Esophagus squamous epithelium (tissue), 5 donors: ENCODE measurements at regions not wholly inside any gene's neighbourhood (a gene's known extent, or its start where the extent isn't known, plus 50 kb on each side); places are given as distances from the start of the nearest gene placed in this dataset.

Experiments used
- DNase-seq: peaks from one replicate; lab custom pipeline; 2025; lab: John Stamatoyannopoulos, UW
- H3K27ac ChIP-seq, 4 donors: fragments of 200-600 bp; sonication (generic); one replicate each; pipeline ENCODE4 v1.5.1; 2016 to 2019; ENCODE audit warnings: mild to moderate bottlenecking in 1 of 4
- H3K27me3 ChIP-seq, 4 donors: fragments of 200-600 bp; sonication (generic); 1 replicate in 3 of 4; 2 replicates in 1 of 4; pipeline versions ENCODE4 v1.5.1 to v1.6.0; 2017 to 2021; ENCODE audit warnings: antibody characterized with exemption in 1 of 4
- H3K36me3 ChIP-seq, 3 donors: fragments of 200-600 bp; sonication (generic); one replicate each; pipeline ENCODE4 v1.5.1; 2016 to 2019
- H3K4me1 ChIP-seq, 3 donors: fragments of 200-600 bp; sonication (generic); one replicate each; pipeline ENCODE4 v1.5.1; 2017 to 2019
- H3K4me3 ChIP-seq, 4 donors: fragments of 200-600 bp; sonication (generic); 1 replicate in 3 of 4; 2 replicates in 1 of 4; pipeline ENCODE4 v1.5.1; 2016 to 2019; ENCODE audit warnings: mild to moderate bottlenecking in 2 of 4, moderate library complexity in 1 of 4
- H3K9me3 ChIP-seq, 3 donors: fragments of 200-600 bp; sonication (generic); one replicate each; pipeline ENCODE4 v1.5.1; 2016 to 2019
- POLR2A ChIP-seq, 4 donors: fragments of 450-650 bp; IDR thresholded peaks; one replicate each; pipeline ENCODE4 v1.6.1; 2017; ENCODE audit warnings: antibody characterized with exemption in 4 of 4, mild to moderate bottlenecking in 4 of 4, moderate library complexity in 3 of 4
- WGBS, 2 donors: methylation state at CpG; one replicate each; pipeline ENCODE4 v1.1.5; 2018; 5-methylcytosine and 5-hydroxymethylcytosine counted together
- intact Hi-C: fragments of 100-400 bp; cut with DNase I; formaldehyde crosslinking; loops from one replicate; pipeline ENCODE4 v1.15.0; 2022
- TF ChIP-seq, protein P1 (sequence below), 6 experiments: fragments of 450-650 bp in 4 of 6; fragments of 200-600 bp in 2 of 6; sonication (generic) in 2 of 6; IDR thresholded peaks; one replicate each; pipeline ENCODE4 v1.5.1; 2016 to 2019; ENCODE audit warnings: antibody characterized with exemption in 6 of 6, mild to moderate bottlenecking in 4 of 6, moderate library complexity in 4 of 6
- donor health status: DM: yes; HTN: yes; CAD: no.

DNA sequence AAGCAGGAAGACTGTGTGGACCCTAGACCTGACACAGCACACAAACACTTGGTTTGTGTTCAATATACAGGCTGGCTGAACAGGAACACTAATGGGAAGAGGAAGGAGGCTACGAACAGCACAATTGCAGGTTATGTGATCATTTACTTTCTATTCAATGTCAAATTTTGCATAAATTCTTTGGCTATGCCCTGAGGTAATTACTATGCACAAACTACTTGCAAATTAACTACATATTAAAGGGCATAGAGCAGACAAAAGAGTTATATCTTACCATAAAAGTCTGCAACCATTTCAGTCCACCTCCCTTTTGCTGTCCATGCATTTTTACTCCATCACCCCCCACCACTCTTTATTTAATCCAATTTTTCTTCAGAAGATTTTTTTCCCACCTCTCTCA, 291.2 kb upstream of the TMTC1 start:
- WGBS, 2 donors, result 67 to 73% methylated on average over 1 of the region's 1 CpG
- no peaks in the 10 kb centered on the region for H3K27me3 ChIP-seq
- no peaks in the 10 kb centered on the region for H3K9me3 ChIP-seq
- intact Hi-C loops, result no loop called here
- no peaks in the 10 kb centered on the region for H3K36me3 ChIP-seq
- H3K4me3 ChIP-seq, result no peak overlapping the region
- no peaks in the 10 kb centered on the region for H3K4me1 ChIP-seq
- TF ChIP-seq POLR2A (IDR thresholded peaks at IDR 0.05), result no peak
- TF ChIP-seq, protein P1, sequence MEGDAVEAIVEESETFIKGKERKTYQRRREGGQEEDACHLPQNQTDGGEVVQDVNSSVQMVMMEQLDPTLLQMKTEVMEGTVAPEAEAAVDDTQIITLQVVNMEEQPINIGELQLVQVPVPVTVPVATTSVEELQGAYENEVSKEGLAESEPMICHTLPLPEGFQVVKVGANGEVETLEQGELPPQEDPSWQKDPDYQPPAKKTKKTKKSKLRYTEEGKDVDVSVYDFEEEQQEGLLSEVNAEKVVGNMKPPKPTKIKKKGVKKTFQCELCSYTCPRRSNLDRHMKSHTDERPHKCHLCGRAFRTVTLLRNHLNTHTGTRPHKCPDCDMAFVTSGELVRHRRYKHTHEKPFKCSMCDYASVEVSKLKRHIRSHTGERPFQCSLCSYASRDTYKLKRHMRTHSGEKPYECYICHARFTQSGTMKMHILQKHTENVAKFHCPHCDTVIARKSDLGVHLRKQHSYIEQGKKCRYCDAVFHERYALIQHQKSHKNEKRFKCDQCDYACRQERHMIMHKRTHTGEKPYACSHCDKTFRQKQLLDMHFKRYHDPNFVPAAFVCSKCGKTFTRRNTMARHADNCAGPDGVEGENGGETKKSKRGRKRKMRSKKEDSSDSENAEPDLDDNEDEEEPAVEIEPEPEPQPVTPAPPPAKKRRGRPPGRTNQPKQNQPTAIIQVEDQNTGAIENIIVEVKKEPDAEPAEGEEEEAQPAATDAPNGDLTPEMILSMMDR (IDR thresholded peaks at IDR 0.05), result no peak
- no peak for DNase-seq
- H3K27ac ChIP-seq, result no peak overlapping the region

DNA sequence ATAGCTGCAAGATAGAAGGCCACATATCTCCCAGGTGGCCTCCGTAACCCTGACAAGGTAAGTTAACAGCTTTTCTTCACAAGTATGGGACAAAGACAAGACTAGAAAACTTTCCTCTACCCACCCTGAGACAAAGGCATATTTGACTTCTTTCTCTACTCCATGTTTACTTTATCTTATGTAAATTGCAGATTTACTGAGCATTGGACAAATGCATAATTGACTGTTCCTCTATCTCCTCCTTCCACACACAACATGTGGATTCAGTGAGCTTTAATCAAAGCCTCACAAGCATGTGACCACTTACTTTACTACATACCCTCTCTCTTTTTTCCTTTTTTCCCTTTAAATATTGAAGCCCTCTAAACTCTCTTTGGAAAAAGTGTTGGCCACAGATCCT, 289.1 kb upstream of the TMTC1 start:
- H3K4me1 ChIP-seq, result no peaks in the 10 kb centered on the region
- no peaks in the 10 kb centered on the region for H3K9me3 ChIP-seq
- H3K36me3 ChIP-seq, result no peaks in the 10 kb centered on the region
- intact Hi-C loops, result no loop called here
- no peaks in the 10 kb centered on the region for H3K27me3 ChIP-seq
- WGBS, 2 donors, result 100% methylated on average over 1 of the region's 1 CpG
- TF ChIP-seq, protein P1 (IDR thresholded peaks at IDR 0.05), result no peak
- TF ChIP-seq POLR2A (IDR thresholded peaks at IDR 0.05), result no peak
- no peak overlapping the region for H3K4me3 ChIP-seq
- DNase-seq, result no peak
- H3K27ac ChIP-seq, result no peak overlapping the region

DNA sequence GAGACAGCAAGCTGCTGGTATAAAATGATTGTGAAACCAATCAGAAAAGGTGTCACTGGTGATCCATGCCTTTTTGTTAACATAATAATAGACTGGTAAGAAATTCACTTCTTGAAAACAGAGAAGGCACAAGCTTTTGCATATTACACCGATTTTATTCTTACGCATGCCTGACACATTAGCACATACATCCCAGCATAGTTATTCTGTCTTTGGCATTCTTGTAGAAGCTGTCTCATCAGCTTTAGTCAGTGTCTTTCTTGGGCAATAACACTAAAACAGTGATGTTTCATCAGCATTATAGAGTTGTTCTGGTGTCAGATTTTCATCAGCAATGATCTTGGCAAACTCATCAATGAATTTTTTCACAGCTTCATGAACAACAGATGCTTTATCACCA, 283.4 kb upstream of the TMTC1 start:
- no peaks in the 10 kb centered on the region for H3K4me1 ChIP-seq
- intact Hi-C loops, result no loop called here
- no peak for TF ChIP-seq POLR2A (IDR thresholded peaks at IDR 0.05)
- TF ChIP-seq, protein P1 (IDR thresholded peaks at IDR 0.05), result no peak
- WGBS, 2 donors, result 93 to 97% methylated on average over 2 of the region's 2 CpGs
- H3K9me3 ChIP-seq, result no peaks in the 10 kb centered on the region
- H3K36me3 ChIP-seq, result no peaks in the 10 kb centered on the region
- no peak for DNase-seq
- no peaks in the 10 kb centered on the region for H3K27me3 ChIP-seq
- H3K4me3 ChIP-seq, result no peak overlapping the region
- no peak overlapping the region for H3K27ac ChIP-seq

DNA sequence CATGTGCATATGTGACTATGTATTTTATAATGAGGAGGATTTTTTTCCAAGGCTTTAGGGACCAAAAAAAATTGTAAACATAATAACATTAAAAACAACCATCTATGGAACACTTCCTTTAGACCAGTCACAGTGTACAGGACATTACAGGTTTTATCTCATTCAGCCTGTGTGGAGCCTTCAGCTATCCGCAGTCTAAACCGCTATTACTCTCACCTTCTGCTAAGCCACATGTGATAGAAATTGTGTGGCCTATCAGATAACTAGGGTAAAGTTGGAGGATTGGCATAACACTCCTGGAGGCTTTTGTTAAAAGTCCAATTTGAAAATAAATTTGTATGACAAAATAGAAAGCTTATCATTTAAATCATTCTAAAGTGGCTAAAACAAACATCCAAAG, 281.2 kb upstream of the TMTC1 start:
- intact Hi-C loops, result no loop called here
- Histone ChIP-seq H3K36me3 (no peaks in the 10 kb centered on the region), H3K9me3 (no peaks in the 10 kb centered on the region), H3K4me1 (no peaks in the 10 kb centered on the region), H3K27me3 (no peaks in the 10 kb centered on the region), H3K4me3 (peak overlapping the region in 1 of 4 donors; percentile 23), H3K27ac (no peak overlapping the region)
- DNase-seq, result no peak
- TF ChIP-seq, protein P1 (IDR thresholded peaks at IDR 0.05), result no peak
- TF ChIP-seq POLR2A (IDR thresholded peaks at IDR 0.05), result no peak
- 59 to 92% methylated on average over 2 of the region's 2 CpGs for WGBS, 2 donors

DNA sequence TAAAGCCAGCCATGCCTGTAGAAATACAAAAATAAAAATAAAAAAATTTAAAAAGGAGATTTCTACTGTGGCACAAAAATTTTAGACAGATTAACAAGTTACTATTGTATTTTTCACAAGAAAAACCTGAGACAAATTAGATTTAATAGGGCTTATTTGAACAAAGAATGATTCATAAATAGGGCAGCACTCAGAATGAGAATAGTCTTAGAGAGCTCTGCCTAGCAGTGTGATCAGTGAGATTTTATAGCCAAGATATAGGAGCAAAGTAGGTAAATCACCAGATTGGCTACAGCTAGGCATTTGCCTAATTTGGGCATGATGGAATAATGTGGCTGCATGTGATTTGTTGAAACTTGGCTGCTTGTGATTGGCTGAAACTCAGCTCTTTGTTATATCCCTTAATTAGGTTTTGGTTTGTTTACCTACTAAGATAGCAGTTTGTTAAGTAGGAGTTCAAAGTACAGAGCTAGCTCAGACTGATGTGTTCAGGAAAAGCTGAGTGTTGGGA, 279.7 kb upstream of the TMTC1 start:
- intact Hi-C loops, result no loop called here
- TF ChIP-seq POLR2A (IDR thresholded peaks at IDR 0.05), result no peak
- TF ChIP-seq, protein P1 (IDR thresholded peaks at IDR 0.05), result no peak
- DNase-seq, result no peak

More for the DNA sequence above, 279.7 kb upstream of the TMTC1 start:
- no peak overlapping the region for H3K4me3 ChIP-seq
- no peaks in the 10 kb centered on the region for H3K36me3 ChIP-seq
- no peaks in the 10 kb centered on the region for H3K27me3 ChIP-seq
- H3K9me3 ChIP-seq, result no peaks in the 10 kb centered on the region
- H3K4me1 ChIP-seq, result no peaks in the 10 kb centered on the region
- no peak overlapping the region for H3K27ac ChIP-seq
